Stomach (tissue), 4 donors: ENCODE measurements at regions not wholly inside any gene's neighbourhood (a gene's known extent, or its start where the extent isn't known, plus 50 kb on each side); places are given as distances from the start of the nearest gene placed in this dataset.

Experiments
- CTCF ChIP-seq, 7 experiments: fragments of 450-650 bp in 4 of 7; fragments of 200-600 bp in 3 of 7; sonication (generic) in 3 of 7; IDR thresholded peaks; one replicate each; pipeline ENCODE4 v1.5.1; 2016 to 2019; ENCODE audit warnings: antibody characterized with exemption in 7 of 7, control low read depth in 2 of 7, mild to moderate bottlenecking in 1 of 7
- POLR2A ChIP-seq, 4 donors: fragments of 450-650 bp; IDR thresholded peaks; one replicate each; pipeline ENCODE4 v1.6.1; 2016; ENCODE audit warnings: antibody characterized with exemption in 4 of 4, control low read depth in 2 of 4, mild to moderate bottlenecking in 1 of 4, moderate library complexity in 1 of 4

DNA sequence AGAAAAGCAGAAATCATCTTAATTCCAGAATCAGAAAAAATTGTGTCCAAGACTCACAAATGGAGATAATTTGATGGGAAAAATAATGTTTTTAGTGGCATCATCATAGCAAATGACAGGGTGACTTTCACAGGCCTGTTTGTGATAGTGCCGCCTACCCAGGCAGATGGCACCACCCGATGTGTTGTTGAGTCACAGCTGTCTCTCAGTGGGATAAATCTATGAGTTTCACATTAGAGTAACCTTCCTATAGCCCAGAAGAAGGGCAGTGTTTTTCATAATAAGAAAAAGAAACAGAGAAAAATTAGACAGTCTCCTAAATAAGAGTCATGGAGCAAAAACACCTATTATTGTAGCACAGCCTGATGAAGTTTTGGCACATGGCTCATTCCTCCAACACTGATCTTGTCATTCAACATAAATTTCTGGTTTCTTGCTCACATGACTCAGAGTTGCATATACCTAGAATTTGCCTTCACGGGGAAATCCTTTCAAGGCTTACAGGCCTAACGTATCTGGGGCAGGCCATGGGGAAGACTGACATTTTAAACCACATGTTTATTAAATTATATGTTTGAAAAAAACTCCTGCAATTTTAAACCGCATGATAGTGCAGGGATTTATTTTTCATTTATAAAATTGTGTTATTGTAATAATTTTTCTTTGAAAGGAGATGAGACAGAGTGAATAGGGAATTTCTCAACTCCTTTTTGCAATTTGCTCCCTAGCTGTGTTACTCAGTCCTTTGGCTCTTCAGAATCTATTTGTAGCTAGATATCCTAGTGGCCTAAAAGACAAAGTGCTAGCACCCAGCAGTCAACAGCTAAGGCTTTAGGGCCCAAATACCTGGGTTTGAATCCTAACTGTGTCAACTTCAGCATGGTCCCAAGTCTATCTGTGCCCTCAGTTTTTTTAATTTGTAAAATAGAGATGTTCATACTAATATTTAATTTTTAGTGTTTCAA, 393.7 kb downstream of the NDFIP2 start:
- TF ChIP-seq CTCF (IDR thresholded peaks at IDR 0.05) (no peak), POLR2A (IDR thresholded peaks at IDR 0.05) (no peak)
